ENCODE measurements at regions not wholly inside any gene's neighbourhood (a gene's known extent, or its start where the extent isn't known, plus 50 kb on each side); places are given as distances from the start of the nearest gene placed in this dataset.

- TF ChIP-seq CHD7 (IDR thresholded peaks at IDR 0.05; ENCODE audit: insufficient replicate concordance, low read length) (no peak), BRCA1 (IDR thresholded peaks at IDR 0.05; ENCODE audit: low read depth, low read length) (no peak), BCL11A (IDR thresholded peaks at IDR 0.05; ENCODE audit: low read depth in 2 of 2, low read length in 2 of 2) (no peak), POU5F1 (IDR thresholded peaks at IDR 0.05; ENCODE audit: low read depth, low read length) (no peak)
These were observed 115.2 kb downstream of the CDC42EP3 start (continued) for GRCh38 chr2:37556256-37556655.

All from H1 (cell line).